HCT116 (cell line): ENCODE measurements at regions not wholly inside any gene's neighbourhood (a gene's known extent, or its start where the extent isn't known, plus 50 kb on each side); places are given as distances from the start of the nearest gene placed in this dataset.

Experiments
- ATAC-seq: fragments of 200-7000 bp; cut with Tn5 transposase; 2 replicates; pipeline ENCODE4 v1.9.1; 2020; ENCODE audit warnings: mild to moderate bottlenecking, moderate library complexity
- BruUV-seq: library from RNA; stranded (reverse); fragments of 400-500 nt; replicated peaks from 2 replicates; lab custom pipeline; 2021; lab: Mats Ljungman, UMichigan
- CTCF ChIA-PET: fragments of 300-600 bp; sonication (Branson Sonifier 250); formaldehyde crosslinking; loops from one replicate; lab custom pipeline; 2021; ENCODE audit warnings: antibody characterized with exemption; lab: Charles Lee
- POLR2A ChIA-PET: fragments of 300-600, 350-600 bp; sonication (Branson Sonifier 250); formaldehyde crosslinking; loops from one replicate; lab custom pipeline; 2021; ENCODE audit warnings: antibody characterized with exemption; lab: Charles Lee
- RAD21 ChIA-PET, 2 experiments: fragments of 300-600 bp; sonication (Branson Sonifier 250); formaldehyde crosslinking; loops; one replicate each; lab custom pipeline; 2023; ENCODE audit warnings: low total read pairs in 2 of 2; ENCODE audit not compliant: uncharacterized antibody in 2 of 2, unreplicated experiment in 2 of 2, low non-redundant PET in 1 of 2; lab: Charles Lee
- DNase-seq: peaks from one replicate; pipeline ENCODE4 v3.0.0-alpha.2; 2010; ENCODE audit warnings: low read depth, low spot score
- H2AFZ ChIP-seq: fragments of 200-600 bp; shearing (Covaris generic), sonication (generic); 2 replicates; pipeline ENCODE4 v1.6.1; 2017; ENCODE audit warnings: low read depth, mixed run types, mixed read lengths, antibody characterized with exemption, low read length; ENCODE audit not compliant: poor library complexity, severe bottlenecking
- H3K27ac ChIP-seq: 2 replicates; pipeline ENCODE4 v1.5.1; 2012; ENCODE audit warnings: low read depth, low read length
- H3K27me3 ChIP-seq: fragments of 200-600 bp; sonication (generic); 2 replicates; pipeline ENCODE4 v1.6.1; 2016; ENCODE audit warnings: mixed run types, low read length, mixed read lengths; ENCODE audit not compliant: insufficient read depth
- H3K36me3 ChIP-seq, 2 experiments: fragments of 200-500 bp in 1 of 2; fragments of 200-600 bp in 1 of 2; sonication (Bioruptor generic) in 1 of 2; sonication (generic) in 1 of 2; 2 replicates each; pipeline versions ENCODE4 v1.5.1 to v1.6.1; 2014 to 2016; ENCODE audit warnings: low read length in 2 of 2, inconsistent platforms in 1 of 2, mixed read lengths in 1 of 2, mixed run types in 1 of 2; ENCODE audit not compliant: insufficient read depth in 2 of 2, control insufficient read depth in 1 of 2
- H3K4me1 ChIP-seq, 2 experiments: fragments of 200-600 bp in 1 of 2; sonication (generic) in 1 of 2; 2 replicates each; pipeline versions ENCODE4 v1.5.1 to v1.6.1; 2012 to 2017; ENCODE audit warnings: low read length in 2 of 2, inconsistent platforms in 1 of 2, mild to moderate bottlenecking in 1 of 2, mixed read lengths in 1 of 2, mixed run types in 1 of 2, moderate library complexity in 1 of 2; ENCODE audit not compliant: insufficient read depth in 2 of 2, control insufficient read depth in 1 of 2
- H3K4me2 ChIP-seq: fragments of 200-600 bp; sonication (generic); 2 replicates; pipeline ENCODE4 v1.6.1; 2017; ENCODE audit warnings: mixed run types, low read length, mixed read lengths
- H3K4me3 ChIP-seq, 2 experiments: fragments of 200-600 bp in 1 of 2; sonication (generic) in 1 of 2; replicated peaks in 1 of 2; 2 replicates each; pipeline ENCODE4 v1.5.1; 2011 to 2016; ENCODE audit warnings: low read length in 2 of 2, control low read depth in 1 of 2, low read depth in 1 of 2, mild to moderate bottlenecking in 1 of 2, mixed read lengths in 1 of 2, mixed run types in 1 of 2
- H3K79me2 ChIP-seq: fragments of 200-600 bp; sonication (generic); 2 replicates; pipeline ENCODE4 v1.6.1; 2017; ENCODE audit warnings: mild to moderate bottlenecking, mixed run types, low read length, moderate library complexity, mixed read lengths; ENCODE audit not compliant: insufficient read depth
- H3K9ac ChIP-seq: fragments of 200-600 bp; sonication (generic); 2 replicates; pipeline ENCODE4 v1.6.1; 2016; ENCODE audit warnings: low read length, mixed read lengths
- H3K9me2 ChIP-seq: fragments of 200-600 bp; sonication (generic), shearing (Covaris generic); 2 replicates; pipeline ENCODE4 v1.6.1; 2017; ENCODE audit warnings: mixed run types, mild to moderate bottlenecking, moderate library complexity; ENCODE audit not compliant: insufficient read depth
- H3K9me3 ChIP-seq, 2 experiments: fragments of 200-500 bp in 1 of 2; fragments of 200-600 bp in 1 of 2; sonication (Bioruptor generic) in 1 of 2; sonication (generic) in 1 of 2; 2 replicates each; pipeline ENCODE4 v1.6.1; 2014 to 2017; ENCODE audit warnings: low read length in 2 of 2, mixed read lengths in 2 of 2, inconsistent platforms in 1 of 2, low read depth in 1 of 2, mild to moderate bottlenecking in 1 of 2, mixed run types in 1 of 2, moderate library complexity in 1 of 2; ENCODE audit not compliant: control insufficient read depth in 1 of 2, insufficient read depth in 1 of 2
- H4K20me1 ChIP-seq: fragments of 200-600 bp; sonication (generic), shearing (Covaris generic); 2 replicates; pipeline ENCODE4 v1.6.1; 2017; ENCODE audit warnings: mixed run types, mild to moderate bottlenecking, moderate library complexity; ENCODE audit not compliant: insufficient read depth
- ATF3 ChIP-seq: IDR thresholded peaks from 2 replicates; pipeline ENCODE4 v1.6.1; 2012
- CEBPB ChIP-seq: IDR thresholded peaks from 2 replicates; pipeline ENCODE4 v1.6.1; 2012; ENCODE audit warnings: low read depth
- EGR1 ChIP-seq: IDR thresholded peaks from 2 replicates; pipeline ENCODE4 v1.6.1; 2012; ENCODE audit warnings: low read depth
- ELF1 ChIP-seq: IDR thresholded peaks from 2 replicates; pipeline ENCODE4 v1.6.1; 2012; ENCODE audit warnings: low read depth, borderline replicate concordance
- EZH2 ChIP-seq: fragments of 200-600 bp; sonication (generic); IDR thresholded peaks from 2 replicates; pipeline ENCODE4 v1.6.1; 2017; ENCODE audit warnings: antibody characterized with exemption, mixed run types
- EZH2phosphoT487 ChIP-seq: fragments of 200-600 bp; IDR thresholded peaks from 2 replicates; pipeline ENCODE4 v1.6.1; 2018; ENCODE audit warnings: antibody characterized with exemption, borderline replicate concordance
- JUND ChIP-seq: IDR thresholded peaks from 2 replicates; pipeline ENCODE4 v1.6.1; 2012
- MAX ChIP-seq: IDR thresholded peaks from 2 replicates; pipeline ENCODE4 v1.6.1; 2012
- POLR2A ChIP-seq: IDR thresholded peaks from 2 replicates; pipeline ENCODE4 v1.7.0; 2011; ENCODE audit warnings: borderline replicate concordance; ENCODE audit not compliant: insufficient read depth, insufficient read length; ENCODE audit errors: extremely low read depth
- POLR2AphosphoS5 ChIP-seq: IDR thresholded peaks from 2 replicates; pipeline ENCODE4 v1.6.1; 2011; ENCODE audit warnings: mild to moderate bottlenecking, low read depth, low read length, moderate library complexity
- SIN3A ChIP-seq: IDR thresholded peaks from 2 replicates; pipeline ENCODE4 v1.6.1; 2012; ENCODE audit warnings: low read depth
- SP1 ChIP-seq: IDR thresholded peaks from 2 replicates; pipeline ENCODE4 v1.6.1; 2012; ENCODE audit warnings: low read depth
- ZBTB33 ChIP-seq: IDR thresholded peaks from 2 replicates; pipeline ENCODE4 v1.6.1; 2011; ENCODE audit warnings: mild to moderate bottlenecking, low read length, moderate library complexity; ENCODE audit not compliant: insufficient replicate concordance; ENCODE audit errors: extremely low read depth
- intact Hi-C: fragments of 100-400 bp; cut with micrococcal nuclease; formaldehyde crosslinking; loops from 2 replicates; pipeline ENCODE4 v1.10.0; 2022

GRCh38 chr15:96005906-96006305, 324.6 kb upstream of the NR2F2 start:
- Histone ChIP-seq H3K9me3 (no peaks in the 10 kb centered on the region), H3K79me2 (no peaks in the 10 kb centered on the region), H4K20me1 (no peaks in the 10 kb centered on the region), H3K4me2 (no peak overlapping the region), H3K36me3 (no peaks in the 10 kb centered on the region), H3K4me3 (no peak overlapping the region), H3K9ac (no peak overlapping the region), H3K4me1 (no peaks in the 10 kb centered on the region), H3K9me2 (no peaks in the 10 kb centered on the region), H3K27me3 (no peaks in the 10 kb centered on the region), H2AFZ (no peak overlapping the region), H3K27ac (no peak overlapping the region)
- BruUV-seq = no TSS peak
- intact Hi-C loops = no loop called here
- ChIA-PET RAD21 (no interaction called here), POLR2A (interaction anchor here (0.6 kb wide), 1 partner anchor 131 kb away, joined by 3 read pairs; no protein-coding TSS in a partner anchor), CTCF (no interaction called here)
- ATAC-seq (no peak), DNase-seq (no peak)
- no peak for TF ChIP-seq ZBTB33
- no peak for TF ChIP-seq EZH2phosphoT487
- TF ChIP-seq SP1 = no peak
- no peak for TF ChIP-seq JUND
- TF ChIP-seq ATF3 = no peak
- no peak for TF ChIP-seq EGR1
- TF ChIP-seq SIN3A = no peak
- TF ChIP-seq POLR2A = no peak
- no peak for TF ChIP-seq CEBPB
- TF ChIP-seq POLR2AphosphoS5 = no peak
- TF ChIP-seq ELF1 = no peak
- no peak for TF ChIP-seq MAX
- TF ChIP-seq EZH2 = no peak
